WTC11 (cell line): ENCODE measurements at regions not wholly inside any gene's neighbourhood (a gene's known extent, or its start where the extent isn't known, plus 50 kb on each side); places are given as distances from the start of the nearest gene placed in this dataset.

Source experiments
- ATAC-seq: fragments of 200-7000 bp; cut with Tn5 transposase; 2 replicates; pipeline ENCODE4 v1.10.0; 2021; ENCODE audit warnings: mild to moderate bottlenecking, moderate library complexity
- CTCF ChIA-PET: fragments of 300-600 bp; sonication (Branson Sonifier 250); formaldehyde crosslinking; loops from one replicate; lab custom pipeline; 2021; ENCODE audit warnings: antibody characterized with exemption; lab: Charles Lee
- POLR2A ChIA-PET: fragments of 350-600 bp; sonication (Branson Sonifier 250); formaldehyde crosslinking; loops from one replicate; lab custom pipeline; 2021; ENCODE audit warnings: antibody characterized with exemption; lab: Charles Lee
- DNase-seq: peaks from one replicate; pipeline ENCODE4 v3.0.0; 2021; ENCODE audit warnings: low spot score
- H3K27ac Mint-ChIP-seq: 2 replicates; pipeline ENCODE4 v1.8.0; 2021; ENCODE audit warnings: mixed read lengths
- H3K27me3 Mint-ChIP-seq: 2 replicates; pipeline ENCODE4 v1.8.0; 2021; ENCODE audit warnings: low read depth, mild to moderate bottlenecking, moderate library complexity, mixed read lengths
- H3K36me3 Mint-ChIP-seq: 2 replicates; pipeline ENCODE4 v1.8.0; 2021; ENCODE audit warnings: mixed read lengths
- H3K4me1 Mint-ChIP-seq: 2 replicates; pipeline ENCODE4 v1.8.0; 2022; ENCODE audit warnings: mixed read lengths
- H3K4me3 Mint-ChIP-seq: 2 replicates; pipeline ENCODE4 v1.8.0; 2021; ENCODE audit warnings: mild to moderate bottlenecking, moderate library complexity, mixed read lengths
- H3K9me3 Mint-ChIP-seq: 2 replicates; pipeline ENCODE4 v1.8.0; 2021; ENCODE audit warnings: mixed read lengths
- AFF4 ChIP-seq: sonication (generic); formaldehyde crosslinking; IDR thresholded peaks from 2 replicates; pipeline ENCODE4 v1.8.1; 2023; ENCODE audit warnings: mild to moderate bottlenecking, missing genetic modification reagents, borderline replicate concordance
- CREB1 ChIP-seq: sonication (generic); formaldehyde crosslinking; IDR thresholded peaks from 2 replicates; pipeline ENCODE4 v1.8.0; 2023; ENCODE audit warnings: mild to moderate bottlenecking, missing genetic modification reagents
- CREM ChIP-seq: sonication (generic); formaldehyde crosslinking; IDR thresholded peaks from 2 replicates; pipeline ENCODE4 v1.8.1; 2022; ENCODE audit warnings: mild to moderate bottlenecking, missing genetic modification reagents, moderate library complexity
- EMX1 ChIP-seq: fragments of 250-450 bp; sonication (Bioruptor Pico); IDR thresholded peaks from 2 replicates; pipeline ENCODE4 v1.8.0; 2021; ENCODE audit warnings: mild to moderate bottlenecking
- KAT7 ChIP-seq: sonication (generic); formaldehyde crosslinking; IDR thresholded peaks from 2 replicates; pipeline ENCODE4 v1.8.1; 2023; ENCODE audit warnings: missing genetic modification reagents, mild to moderate bottlenecking, borderline replicate concordance
- MAX ChIP-seq: sonication (generic); formaldehyde crosslinking; IDR thresholded peaks from 2 replicates; pipeline ENCODE4 v1.8.0; 2022; ENCODE audit warnings: mild to moderate bottlenecking, missing genetic modification reagents
- NFATC4 ChIP-seq: fragments of 250-450 bp; sonication (Bioruptor Pico); IDR thresholded peaks from 2 replicates; pipeline ENCODE4 v1.9.0; 2021; ENCODE audit warnings: mild to moderate bottlenecking
- NFE2L1 ChIP-seq: sonication (generic); formaldehyde crosslinking; IDR thresholded peaks from 2 replicates; pipeline ENCODE4 v1.8.1; 2023; ENCODE audit warnings: missing genetic modification reagents
- PRRX2 ChIP-seq: fragments of 250-450 bp; sonication (Bioruptor Pico); IDR thresholded peaks from 2 replicates; pipeline ENCODE4 v1.8.0; 2021; ENCODE audit warnings: mild to moderate bottlenecking
- ZBTB21 ChIP-seq: sonication (generic); formaldehyde crosslinking; IDR thresholded peaks from 2 replicates; pipeline ENCODE4 v1.8.1; 2023; ENCODE audit warnings: mild to moderate bottlenecking, missing genetic modification reagents, borderline replicate concordance
- ZNF219 ChIP-seq: sonication (generic); formaldehyde crosslinking; IDR thresholded peaks from 2 replicates; pipeline ENCODE4 v1.8.0; 2023; ENCODE audit warnings: missing genetic modification reagents, mild to moderate bottlenecking, borderline replicate concordance
- ZNF416 ChIP-seq: fragments of 250-450 bp; sonication (Bioruptor Pico); IDR thresholded peaks from 2 replicates; pipeline ENCODE4 v1.9.0; 2021; ENCODE audit warnings: mild to moderate bottlenecking, inconsistent platforms
- ZNF425 ChIP-seq: fragments of 250-450 bp; sonication (Bioruptor Pico); conservative IDR thresholded peaks from 2 replicates; pipeline ENCODE4 v1.9.0; 2021; ENCODE audit warnings: mild to moderate bottlenecking
- TF ChIP-seq, protein P1 (sequence below): fragments of 250-450 bp; sonication (Bioruptor Pico); IDR thresholded peaks from 2 replicates; pipeline ENCODE4 v1.9.0; 2021; ENCODE audit warnings: mild to moderate bottlenecking
- TF ChIP-seq, protein P2 (sequence below): sonication (generic); formaldehyde crosslinking; IDR thresholded peaks from 2 replicates; pipeline ENCODE4 v1.8.1; 2022; ENCODE audit warnings: low read depth, missing genetic modification reagents, borderline replicate concordance
- TF ChIP-seq, protein P3 (sequence below): sonication (generic); formaldehyde crosslinking; conservative IDR thresholded peaks from 2 replicates; pipeline ENCODE4 v1.8.1; 2023; ENCODE audit warnings: mild to moderate bottlenecking, low read depth, missing genetic modification reagents, moderate library complexity
- TF ChIP-seq, protein P4 (sequence below): sonication (generic); formaldehyde crosslinking; IDR thresholded peaks from 2 replicates; pipeline ENCODE4 v1.8.1; 2023; ENCODE audit warnings: mild to moderate bottlenecking, missing genetic modification reagents, moderate library complexity

- no peak for TF ChIP-seq PRRX2 (CRISPR knock-in tag)
- TF ChIP-seq, protein P1, sequence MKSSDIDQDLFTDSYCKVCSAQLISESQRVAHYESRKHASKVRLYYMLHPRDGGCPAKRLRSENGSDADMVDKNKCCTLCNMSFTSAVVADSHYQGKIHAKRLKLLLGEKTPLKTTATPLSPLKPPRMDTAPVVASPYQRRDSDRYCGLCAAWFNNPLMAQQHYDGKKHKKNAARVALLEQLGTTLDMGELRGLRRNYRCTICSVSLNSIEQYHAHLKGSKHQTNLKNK (CRISPR knock-in tag), result no peak
- TF ChIP-seq AFF4, result no peak
- TF ChIP-seq, protein P2, sequence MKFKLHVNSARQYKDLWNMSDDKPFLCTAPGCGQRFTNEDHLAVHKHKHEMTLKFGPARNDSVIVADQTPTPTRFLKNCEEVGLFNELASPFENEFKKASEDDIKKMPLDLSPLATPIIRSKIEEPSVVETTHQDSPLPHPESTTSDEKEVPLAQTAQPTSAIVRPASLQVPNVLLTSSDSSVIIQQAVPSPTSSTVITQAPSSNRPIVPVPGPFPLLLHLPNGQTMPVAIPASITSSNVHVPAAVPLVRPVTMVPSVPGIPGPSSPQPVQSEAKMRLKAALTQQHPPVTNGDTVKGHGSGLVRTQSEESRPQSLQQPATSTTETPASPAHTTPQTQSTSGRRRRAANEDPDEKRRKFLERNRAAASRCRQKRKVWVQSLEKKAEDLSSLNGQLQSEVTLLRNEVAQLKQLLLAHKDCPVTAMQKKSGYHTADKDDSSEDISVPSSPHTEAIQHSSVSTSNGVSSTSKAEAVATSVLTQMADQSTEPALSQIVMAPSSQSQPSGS (CRISPR knock-in tag), result no peak
- no peak for TF ChIP-seq ZNF416 (CRISPR knock-in tag)
- no peak for TF ChIP-seq MAX (CRISPR knock-in tag)
- no peak for TF ChIP-seq EMX1 (CRISPR knock-in tag)
- no peak for TF ChIP-seq CREB1 (CRISPR knock-in tag)
- TF ChIP-seq, protein P3, sequence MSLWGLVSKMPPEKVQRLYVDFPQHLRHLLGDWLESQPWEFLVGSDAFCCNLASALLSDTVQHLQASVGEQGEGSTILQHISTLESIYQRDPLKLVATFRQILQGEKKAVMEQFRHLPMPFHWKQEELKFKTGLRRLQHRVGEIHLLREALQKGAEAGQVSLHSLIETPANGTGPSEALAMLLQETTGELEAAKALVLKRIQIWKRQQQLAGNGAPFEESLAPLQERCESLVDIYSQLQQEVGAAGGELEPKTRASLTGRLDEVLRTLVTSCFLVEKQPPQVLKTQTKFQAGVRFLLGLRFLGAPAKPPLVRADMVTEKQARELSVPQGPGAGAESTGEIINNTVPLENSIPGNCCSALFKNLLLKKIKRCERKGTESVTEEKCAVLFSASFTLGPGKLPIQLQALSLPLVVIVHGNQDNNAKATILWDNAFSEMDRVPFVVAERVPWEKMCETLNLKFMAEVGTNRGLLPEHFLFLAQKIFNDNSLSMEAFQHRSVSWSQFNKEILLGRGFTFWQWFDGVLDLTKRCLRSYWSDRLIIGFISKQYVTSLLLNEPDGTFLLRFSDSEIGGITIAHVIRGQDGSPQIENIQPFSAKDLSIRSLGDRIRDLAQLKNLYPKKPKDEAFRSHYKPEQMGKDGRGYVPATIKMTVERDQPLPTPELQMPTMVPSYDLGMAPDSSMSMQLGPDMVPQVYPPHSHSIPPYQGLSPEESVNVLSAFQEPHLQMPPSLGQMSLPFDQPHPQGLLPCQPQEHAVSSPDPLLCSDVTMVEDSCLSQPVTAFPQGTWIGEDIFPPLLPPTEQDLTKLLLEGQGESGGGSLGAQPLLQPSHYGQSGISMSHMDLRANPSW, result no peak
- TF ChIP-seq NFATC4 (CRISPR knock-in tag), result no peak
- TF ChIP-seq NFE2L1, result no peak
- no peak for TF ChIP-seq ZNF425 (CRISPR knock-in tag)
- TF ChIP-seq ZBTB21 (CRISPR knock-in tag), result no peak
- TF ChIP-seq, protein P4, sequence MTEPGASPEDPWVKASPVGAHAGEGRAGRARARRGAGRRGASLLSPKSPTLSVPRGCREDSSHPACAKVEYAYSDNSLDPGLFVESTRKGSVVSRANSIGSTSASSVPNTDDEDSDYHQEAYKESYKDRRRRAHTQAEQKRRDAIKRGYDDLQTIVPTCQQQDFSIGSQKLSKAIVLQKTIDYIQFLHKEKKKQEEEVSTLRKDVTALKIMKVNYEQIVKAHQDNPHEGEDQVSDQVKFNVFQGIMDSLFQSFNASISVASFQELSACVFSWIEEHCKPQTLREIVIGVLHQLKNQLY, result no peak
- TF ChIP-seq KAT7 (CRISPR knock-in tag), result no peak
- no peak for TF ChIP-seq ZNF219 (CRISPR knock-in tag)
- no peak for TF ChIP-seq CREM (CRISPR knock-in tag)
- TF ChIP-seq, all 79 proteins: peak for 0
- no peaks in the 10 kb centered on the region for H3K27me3 Mint-ChIP-seq
- H3K4me1 Mint-ChIP-seq, result no peaks in the 10 kb centered on the region
- no peak overlapping the region for H3K4me3 Mint-ChIP-seq
- POLR2A ChIA-PET, result no interaction called here
- ATAC-seq (no peak), DNase-seq (no peak)
- CTCF ChIA-PET, result no interaction called here
- no peaks in the 10 kb centered on the region for H3K36me3 Mint-ChIP-seq
- no peak overlapping the region for H3K27ac Mint-ChIP-seq
- H3K9me3 Mint-ChIP-seq, result peaks cover 6% of the 10 kb centered on the region
Observed at GRCh38 chr6:74075323-74075722, 379.3 kb downstream of the CD109 start.
